ENCODE measurements at regions not wholly inside any gene's neighbourhood (a gene's known extent, or its start where the extent isn't known, plus 50 kb on each side); places are given as distances from the start of the nearest gene placed in this dataset.

GRCh38 chr2:217299590-217299989 is 439.7 kb upstream of the TNP1 start:
- Histone ChIP-seq H3K4me1 (replicated peaks; ENCODE audit: insufficient read depth) (no peaks in the 10 kb centered on the region), H3K9me2 (ENCODE audit: insufficient read depth) (no peaks in the 10 kb centered on the region), H3K27me3 (ENCODE audit: insufficient read depth, low read depth) (no peaks in the 10 kb centered on the region), H3K79me2 (ENCODE audit: low read depth) (no peaks in the 10 kb centered on the region), H3K9me3 (ENCODE audit: insufficient read depth, low read depth) (peaks cover 24% of the 10 kb centered on the region), H3K27ac (no peak overlapping the region), H4K20me1 (ENCODE audit: insufficient read depth) (no peaks in the 10 kb centered on the region), H3K4me3 (no peak overlapping the region), H2AFZ (no peak overlapping the region), H3F3A (ENCODE audit: insufficient read depth, low read depth) (no peaks in the 10 kb centered on the region), H3K4me2 (no peak overlapping the region), H3K36me3 (ENCODE audit: low read depth) (no peaks in the 10 kb centered on the region)
- intact Hi-C loops (cut with micrococcal nuclease; ENCODE audit: unreplicated experiment) = no loop called here
- DNase-seq = no peak
- POLR2A ChIA-PET (ENCODE audit: unreplicated experiment) = no interaction called here
- BruUV-seq (replicated peaks) = no TSS peak
- TF ChIP-seq CTCF (conservative IDR thresholded peaks at IDR 0.05) (no peak), EZH2 (IDR thresholded peaks at IDR 0.05; ENCODE audit: low read depth) (no peak)
- CTCF ChIA-PET = no interaction called here

GRCh38 chr2:217297096-217297495 is 437.2 kb upstream of the TNP1 start:
- Histone ChIP-seq H3K4me1 (replicated peaks; ENCODE audit: insufficient read depth) (peaks cover 3% of the 10 kb centered on the region), H3K79me2 (ENCODE audit: low read depth) (no peaks in the 10 kb centered on the region), H3K27ac (no peak overlapping the region), H3K27me3 (ENCODE audit: insufficient read depth, low read depth) (no peaks in the 10 kb centered on the region), H3K36me3 (ENCODE audit: low read depth) (no peaks in the 10 kb centered on the region), H3K4me2 (no peak overlapping the region), H2AFZ (no peak overlapping the region), H3F3A (ENCODE audit: insufficient read depth, low read depth) (no peaks in the 10 kb centered on the region), H3K9me3 (ENCODE audit: insufficient read depth, low read depth) (peaks cover 34% of the 10 kb centered on the region), H4K20me1 (ENCODE audit: insufficient read depth) (no peaks in the 10 kb centered on the region), H3K9me2 (ENCODE audit: insufficient read depth) (no peaks in the 10 kb centered on the region), H3K4me3 (no peak overlapping the region)
- BruUV-seq (replicated peaks) = no TSS peak
- no peak for DNase-seq
- TF ChIP-seq EZH2 (IDR thresholded peaks at IDR 0.05; ENCODE audit: low read depth) (no peak), CTCF (conservative IDR thresholded peaks at IDR 0.05) (no peak)
- CTCF ChIA-PET = no interaction called here
- POLR2A ChIA-PET (ENCODE audit: unreplicated experiment) = no interaction called here
- intact Hi-C loops (cut with micrococcal nuclease; ENCODE audit: unreplicated experiment) = no loop called here

GRCh38 chr2:217294818-217295217 is 435.0 kb upstream of the TNP1 start:
- Histone ChIP-seq H3K27ac (no peak overlapping the region), H2AFZ (no peak overlapping the region), H3K36me3 (ENCODE audit: low read depth) (no peaks in the 10 kb centered on the region), H3K79me2 (ENCODE audit: low read depth) (no peaks in the 10 kb centered on the region), H3K4me3 (no peak overlapping the region), H3K4me2 (no peak overlapping the region), H3K4me1 (replicated peaks; ENCODE audit: insufficient read depth) (peaks cover 26% of the 10 kb centered on the region), H3K9me2 (ENCODE audit: insufficient read depth) (no peaks in the 10 kb centered on the region), H3K9me3 (ENCODE audit: insufficient read depth, low read depth) (peaks cover 34% of the 10 kb centered on the region), H3K27me3 (ENCODE audit: insufficient read depth, low read depth) (no peaks in the 10 kb centered on the region), H4K20me1 (ENCODE audit: insufficient read depth) (no peaks in the 10 kb centered on the region), H3F3A (ENCODE audit: insufficient read depth, low read depth) (no peaks in the 10 kb centered on the region)
- no TSS peak for BruUV-seq (replicated peaks)
- intact Hi-C loops (cut with micrococcal nuclease; ENCODE audit: unreplicated experiment) = no loop called here
- TF ChIP-seq EZH2 (IDR thresholded peaks at IDR 0.05; ENCODE audit: low read depth) (no peak), CTCF (conservative IDR thresholded peaks at IDR 0.05) (no peak)
- DNase-seq = no peak
- POLR2A ChIA-PET (ENCODE audit: unreplicated experiment) = no interaction called here
- CTCF ChIA-PET = no interaction called here

All from PC-9 (cell line).